ENCODE measurements at regions not wholly inside any gene's neighbourhood (a gene's known extent, or its start where the extent isn't known, plus 50 kb on each side); places are given as distances from the start of the nearest gene placed in this dataset.

DNA sequence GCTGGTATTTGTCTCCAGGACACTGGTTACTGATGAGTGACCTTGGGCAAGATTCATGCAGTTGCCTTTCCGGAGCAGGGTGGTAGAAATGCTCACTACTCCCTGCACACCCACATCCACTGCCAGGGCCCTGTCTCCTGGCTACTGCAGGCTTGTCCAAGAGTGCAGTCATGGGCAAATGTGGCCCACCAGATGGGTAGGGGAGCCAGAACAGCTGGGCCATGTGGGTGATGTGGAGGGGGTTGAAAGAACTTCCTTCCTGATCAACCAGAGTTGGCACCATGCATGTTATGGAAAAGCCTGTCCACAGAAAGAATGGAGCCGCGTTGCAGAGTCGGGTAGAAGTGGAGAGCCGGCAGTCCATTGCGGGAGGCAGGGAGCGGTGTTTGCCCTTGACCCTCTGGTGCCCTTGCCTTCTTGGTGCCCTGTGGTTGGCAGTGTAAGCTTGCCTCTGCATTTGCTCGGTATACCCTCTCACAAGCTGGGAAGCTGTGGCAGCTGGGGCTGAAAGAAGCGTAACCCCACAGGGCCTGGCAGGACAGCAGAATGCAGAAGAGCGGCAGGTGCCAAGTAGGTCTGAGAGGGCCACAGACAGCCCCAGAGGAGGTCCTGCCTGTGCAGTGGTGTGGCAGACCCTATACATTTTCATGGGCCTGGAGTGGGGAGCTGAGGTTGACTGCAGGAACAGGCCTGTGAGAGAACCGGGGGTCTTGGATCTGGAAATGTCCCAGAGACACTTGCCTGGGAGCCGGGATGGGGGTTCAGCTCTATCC lies 253.2 kb downstream of the TFCP2L1 start:
- DNase-seq: no peak
- TF ChIP-seq POLR2A (IDR thresholded peaks at IDR 0.05) (no peak), EP300 (IDR thresholded peaks at IDR 0.05) (no peak)
- TF ChIP-seq, protein P1, sequence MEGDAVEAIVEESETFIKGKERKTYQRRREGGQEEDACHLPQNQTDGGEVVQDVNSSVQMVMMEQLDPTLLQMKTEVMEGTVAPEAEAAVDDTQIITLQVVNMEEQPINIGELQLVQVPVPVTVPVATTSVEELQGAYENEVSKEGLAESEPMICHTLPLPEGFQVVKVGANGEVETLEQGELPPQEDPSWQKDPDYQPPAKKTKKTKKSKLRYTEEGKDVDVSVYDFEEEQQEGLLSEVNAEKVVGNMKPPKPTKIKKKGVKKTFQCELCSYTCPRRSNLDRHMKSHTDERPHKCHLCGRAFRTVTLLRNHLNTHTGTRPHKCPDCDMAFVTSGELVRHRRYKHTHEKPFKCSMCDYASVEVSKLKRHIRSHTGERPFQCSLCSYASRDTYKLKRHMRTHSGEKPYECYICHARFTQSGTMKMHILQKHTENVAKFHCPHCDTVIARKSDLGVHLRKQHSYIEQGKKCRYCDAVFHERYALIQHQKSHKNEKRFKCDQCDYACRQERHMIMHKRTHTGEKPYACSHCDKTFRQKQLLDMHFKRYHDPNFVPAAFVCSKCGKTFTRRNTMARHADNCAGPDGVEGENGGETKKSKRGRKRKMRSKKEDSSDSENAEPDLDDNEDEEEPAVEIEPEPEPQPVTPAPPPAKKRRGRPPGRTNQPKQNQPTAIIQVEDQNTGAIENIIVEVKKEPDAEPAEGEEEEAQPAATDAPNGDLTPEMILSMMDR (IDR thresholded peaks at IDR 0.05): no peak
- intact Hi-C loops (cut with DNase I): no loop called here
- no peaks in the 10 kb centered on the region for H3K36me3 ChIP-seq
- no peak overlapping the region for H3K27ac ChIP-seq
- no peaks in the 10 kb centered on the region for H3K4me1 ChIP-seq (ENCODE audit: insufficient read depth)
- H3K9me3 ChIP-seq: no peaks in the 10 kb centered on the region
- H3K4me3 ChIP-seq: no peak overlapping the region
- 85 to 91% (median 86%) methylated on average over 12 of the region's 12 CpGs for WGBS, 3 donors
- no peaks in the 10 kb centered on the region for H3K27me3 ChIP-seq

DNA sequence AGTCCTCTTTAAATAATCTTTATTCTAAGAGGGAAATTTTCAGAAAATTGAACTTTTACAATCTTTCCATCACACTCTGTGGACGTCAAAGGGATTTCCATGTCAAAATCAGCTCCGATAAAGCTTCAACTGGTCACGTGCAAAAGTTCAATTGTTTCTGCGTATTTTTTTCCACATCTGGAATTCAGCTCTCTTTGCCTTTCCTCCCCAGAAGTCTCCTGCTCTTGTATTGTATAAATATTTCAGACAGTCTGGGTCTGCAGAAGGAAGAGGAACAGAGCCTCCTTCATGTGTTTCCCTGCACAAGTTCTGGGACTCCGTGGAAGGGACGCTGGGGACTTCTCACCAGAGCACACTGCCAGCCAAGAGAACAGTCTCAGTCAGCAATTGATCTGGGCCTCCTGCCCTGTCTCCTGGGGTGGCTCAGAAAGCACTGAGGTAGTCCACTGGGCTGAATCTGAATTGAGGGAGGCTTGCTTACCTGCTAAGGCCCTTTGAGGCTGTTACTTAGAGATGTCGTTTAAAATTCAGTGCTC lies 251.5 kb downstream of the TFCP2L1 start:
- WGBS, 3 donors: 85 to 93% (median 88%) methylated on average over 7 of the region's 7 CpGs
- no peak for TF ChIP-seq EP300 (IDR thresholded peaks at IDR 0.05)
- no peak for TF ChIP-seq POLR2A (IDR thresholded peaks at IDR 0.05)
- TF ChIP-seq, protein P1 (IDR thresholded peaks at IDR 0.05): no peak
- no peaks in the 10 kb centered on the region for H3K36me3 ChIP-seq
- no peaks in the 10 kb centered on the region for H3K4me1 ChIP-seq (ENCODE audit: insufficient read depth)
- no peak for DNase-seq
- H3K27me3 ChIP-seq: no peaks in the 10 kb centered on the region
- intact Hi-C loops (cut with DNase I): no loop called here
- H3K27ac ChIP-seq: no peak overlapping the region
- H3K9me3 ChIP-seq: no peaks in the 10 kb centered on the region
- no peak overlapping the region for H3K4me3 ChIP-seq

DNA sequence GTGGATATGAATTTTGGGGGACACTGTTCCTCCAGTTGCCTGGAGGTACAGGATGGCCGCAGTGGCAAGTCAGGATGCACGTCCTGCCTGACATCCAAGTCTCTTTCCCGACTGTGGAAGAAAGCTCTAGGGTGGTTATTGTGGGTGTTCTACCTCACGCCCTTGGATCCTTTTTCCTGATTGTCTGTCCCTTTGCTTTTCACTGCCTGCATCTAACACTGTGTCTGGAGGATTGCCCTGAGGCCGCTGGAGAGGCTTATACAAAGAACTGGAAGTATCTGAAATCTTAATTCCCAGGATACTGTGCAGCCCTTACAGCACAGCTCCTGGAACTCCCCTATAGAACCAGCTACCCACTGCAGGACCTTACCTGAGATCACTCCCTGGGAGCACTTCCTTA lies 250.5 kb downstream of the TFCP2L1 start:
- 85 to 88% (median 88%) methylated on average over 5 of the region's 5 CpGs for WGBS, 3 donors
- Histone ChIP-seq H3K27ac (no peak overlapping the region), H3K36me3 (no peaks in the 10 kb centered on the region), H3K4me3 (no peak overlapping the region), H3K27me3 (no peaks in the 10 kb centered on the region), H3K4me1 (ENCODE audit: insufficient read depth) (no peaks in the 10 kb centered on the region), H3K9me3 (no peaks in the 10 kb centered on the region)
- intact Hi-C loops (cut with DNase I): no loop called here
- TF ChIP-seq EP300 (IDR thresholded peaks at IDR 0.05): no peak
- TF ChIP-seq, protein P1 (IDR thresholded peaks at IDR 0.05): no peak
- TF ChIP-seq POLR2A (IDR thresholded peaks at IDR 0.05): no peak
- no peak for DNase-seq

DNA sequence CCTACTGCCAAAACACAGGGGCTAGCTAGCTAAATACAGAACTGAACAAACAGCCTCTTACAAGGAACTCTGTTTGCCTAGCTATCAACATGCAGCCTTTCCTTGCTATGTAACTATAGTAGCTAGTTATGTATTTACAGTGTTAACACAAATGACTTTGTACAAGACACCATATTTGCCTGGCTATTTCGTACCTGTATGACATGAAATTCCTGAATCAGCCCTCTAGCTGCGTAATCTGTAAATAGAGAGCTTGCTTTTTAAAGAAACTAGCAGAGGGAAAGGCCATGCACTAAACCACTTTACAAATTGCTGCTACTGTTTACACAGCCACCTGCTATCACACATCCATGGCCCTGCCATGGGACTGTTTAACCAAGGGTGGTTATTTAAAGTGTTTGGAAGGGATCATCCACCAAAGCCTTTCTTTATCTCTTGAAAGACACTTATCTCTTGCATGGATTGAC lies 248.7 kb downstream of the TFCP2L1 start:
- TF ChIP-seq, protein P1 (IDR thresholded peaks at IDR 0.05): no peak
- TF ChIP-seq EP300 (IDR thresholded peaks at IDR 0.05) (no peak), POLR2A (IDR thresholded peaks at IDR 0.05) (no peak)
- WGBS, 3 donors: 89 to 93% (median 91%) methylated on average over 2 of the region's 2 CpGs
- Histone ChIP-seq H3K9me3 (no peaks in the 10 kb centered on the region), H3K36me3 (no peaks in the 10 kb centered on the region), H3K4me3 (no peak overlapping the region), H3K27ac (no peak overlapping the region), H3K27me3 (no peaks in the 10 kb centered on the region), H3K4me1 (ENCODE audit: insufficient read depth) (no peaks in the 10 kb centered on the region)
- no peak for DNase-seq
- intact Hi-C loops (cut with DNase I): no loop called here

Measured in ovary (tissue), 7 donors.